HuH-7.5 (cell line): ENCODE measurements at regions not wholly inside any gene's neighbourhood (a gene's known extent, or its start where the extent isn't known, plus 50 kb on each side); places are given as distances from the start of the nearest gene placed in this dataset.

Experiments
- DNase-seq: peaks from one replicate; pipeline ENCODE4 v3.0.0; 2011; ENCODE audit warnings: low spot score

GRCh38 chr13:29999492-30000369 lies 149.3 kb upstream of the UBL3 start:
- no peak for DNase-seq

GRCh38 chr13:29996316-29996715 lies 145.9 kb upstream of the UBL3 start:
- no peak for DNase-seq

GRCh38 chr13:29994911-29995595 lies 144.6 kb upstream of the UBL3 start:
- no peak for DNase-seq

GRCh38 chr13:29993716-29994488 lies 143.5 kb upstream of the UBL3 start:
- no peak for DNase-seq

GRCh38 chr13:29993196-29993595 lies 142.8 kb upstream of the UBL3 start:
- no peak for DNase-seq

- no peak for DNase-seq
Measured at GRCh38 chr13:29991343-29991742, 140.9 kb upstream of the UBL3 start.

GRCh38 chr13:29987340-29987739 lies 136.9 kb upstream of the UBL3 start:
- DNase-seq, result no peak

GRCh38 chr13:29980339-29980738 lies 129.9 kb upstream of the UBL3 start:
- DNase-seq, result no peak

GRCh38 chr13:29978211-29978610 lies 127.8 kb upstream of the UBL3 start:
- no peak for DNase-seq

GRCh38 chr13:29977476-29978120 lies 127.2 kb upstream of the UBL3 start:
- no peak for DNase-seq

GRCh38 chr13:29976535-29976934 lies 126.1 kb upstream of the UBL3 start:
- no peak for DNase-seq

- DNase-seq, result no peak
Measured at GRCh38 chr13:29975283-29975682, 124.9 kb upstream of the UBL3 start.

- DNase-seq, result no peak
Measured at GRCh38 chr13:29969286-29969685, 118.9 kb upstream of the UBL3 start.

GRCh38 chr13:29964181-29964845 lies 113.9 kb upstream of the UBL3 start:
- no peak for DNase-seq

GRCh38 chr13:29963089-29963488 lies 112.7 kb upstream of the UBL3 start:
- no peak for DNase-seq

- DNase-seq, result no peak
Measured at GRCh38 chr13:29961036-29961670, 110.7 kb upstream of the UBL3 start.

GRCh38 chr13:29959603-29960002 lies 109.2 kb upstream of the UBL3 start:
- no peak for DNase-seq

GRCh38 chr13:29959086-29959485 lies 108.7 kb upstream of the UBL3 start:
- no peak for DNase-seq

- DNase-seq, result no peak
Measured at GRCh38 chr13:29958476-29958875, 108.1 kb upstream of the UBL3 start.

GRCh38 chr13:29957320-29957719 lies 106.9 kb upstream of the UBL3 start:
- no peak for DNase-seq

- no peak for DNase-seq
Measured at GRCh38 chr13:29956853-29957252, 106.4 kb upstream of the UBL3 start.
